ENCODE measurements at regions not wholly inside any gene's neighbourhood (a gene's known extent, or its start where the extent isn't known, plus 50 kb on each side); places are given as distances from the start of the nearest gene placed in this dataset.

DNA sequence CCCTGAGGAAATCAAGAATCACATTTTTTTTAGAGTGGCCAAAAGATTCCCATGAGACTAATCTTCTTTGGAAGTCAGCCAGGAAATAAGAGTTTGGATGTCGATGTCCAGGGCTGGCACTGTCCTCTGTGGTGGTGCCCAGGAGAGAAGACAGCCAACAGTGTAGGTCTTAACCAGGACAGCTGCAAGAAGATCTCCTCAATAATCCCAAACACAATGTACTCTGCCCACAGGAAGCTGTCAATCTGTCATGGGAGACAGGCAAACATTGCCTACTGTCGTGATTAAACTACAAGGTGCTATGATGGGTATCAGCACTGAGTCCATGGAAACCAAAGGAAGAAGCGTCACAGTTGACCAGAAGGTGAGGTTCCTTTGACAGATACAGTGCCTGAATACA is 174.1 kb downstream of the PIK3R1 start:
- no peaks in the 10 kb centered on the region for H3K27me3 ChIP-seq
- TF ChIP-seq CTCF (IDR thresholded peaks at IDR 0.05; ENCODE audit: low read depth, low read length): no peak
- H3K9me3 ChIP-seq (ENCODE audit: low read depth): no peaks in the 10 kb centered on the region
- no peak for DNase-seq (ENCODE audit: low read depth in 1 of 2, low spot score in 1 of 2)
- H3K36me3 ChIP-seq: no peaks in the 10 kb centered on the region
- no peak overlapping the region for H3K4me3 ChIP-seq
- H3K27ac ChIP-seq: no peak overlapping the region
- peaks cover 4% of the 10 kb centered on the region for H3K4me1 ChIP-seq (ENCODE audit: low read depth)

DNA sequence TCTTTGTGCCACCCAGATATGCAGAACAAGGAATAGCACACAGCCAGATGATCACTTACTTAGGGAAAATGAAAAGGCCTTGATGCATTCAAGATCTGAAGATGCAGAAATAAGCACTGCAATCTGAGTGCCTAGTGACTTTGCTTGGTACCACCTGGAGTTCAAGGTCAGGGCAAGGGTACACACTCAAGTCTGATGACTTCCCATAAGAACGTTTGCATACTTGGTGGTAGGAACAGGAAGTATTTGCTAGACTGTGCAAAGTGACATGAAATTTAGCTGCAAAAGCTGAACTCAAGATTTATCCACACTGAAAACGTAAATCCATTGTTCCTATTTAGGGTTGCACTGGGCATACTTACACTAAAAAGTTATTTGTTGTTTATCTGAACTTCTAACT is 177.1 kb downstream of the PIK3R1 start:
- H3K27me3 ChIP-seq: no peaks in the 10 kb centered on the region
- no peaks in the 10 kb centered on the region for H3K36me3 ChIP-seq
- H3K27ac ChIP-seq: no peak overlapping the region
- no peak for DNase-seq (ENCODE audit: low read depth in 1 of 2, low spot score in 1 of 2)
- H3K4me1 ChIP-seq (ENCODE audit: low read depth): peaks cover 4% of the 10 kb centered on the region
- no peak for TF ChIP-seq CTCF (IDR thresholded peaks at IDR 0.05; ENCODE audit: low read depth, low read length)
- H3K9me3 ChIP-seq (ENCODE audit: low read depth): no peaks in the 10 kb centered on the region
- no peak overlapping the region for H3K4me3 ChIP-seq

DNA sequence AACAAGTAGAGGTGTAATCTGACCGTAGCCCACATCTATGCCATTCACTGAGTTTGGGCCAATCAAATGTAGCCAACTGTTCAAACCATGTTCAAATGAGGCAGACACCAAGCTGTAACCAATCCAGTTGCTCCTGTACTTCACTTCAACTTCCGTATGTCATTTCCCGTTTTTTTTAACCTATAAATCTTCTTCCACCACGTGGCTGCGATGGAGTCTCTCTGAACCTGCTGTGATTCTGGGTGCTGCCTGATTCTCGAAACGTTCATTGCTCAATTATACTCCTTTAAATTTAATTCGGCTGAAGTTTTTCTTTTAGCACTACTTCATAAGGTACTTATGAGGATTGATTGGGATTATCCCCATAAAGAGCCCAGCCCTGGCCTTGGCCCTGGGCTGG is 179.7 kb downstream of the PIK3R1 start:
- H3K36me3 ChIP-seq: no peaks in the 10 kb centered on the region
- no peak overlapping the region for H3K27ac ChIP-seq
- H3K4me1 ChIP-seq (ENCODE audit: low read depth): peaks cover 4% of the 10 kb centered on the region
- TF ChIP-seq CTCF (IDR thresholded peaks at IDR 0.05; ENCODE audit: low read depth, low read length): no peak
- no peaks in the 10 kb centered on the region for H3K9me3 ChIP-seq (ENCODE audit: low read depth)
- DNase-seq (ENCODE audit: low read depth in 1 of 2, low spot score in 1 of 2): no peak
- H3K4me3 ChIP-seq: no peak overlapping the region
- H3K27me3 ChIP-seq: no peaks in the 10 kb centered on the region

DNA sequence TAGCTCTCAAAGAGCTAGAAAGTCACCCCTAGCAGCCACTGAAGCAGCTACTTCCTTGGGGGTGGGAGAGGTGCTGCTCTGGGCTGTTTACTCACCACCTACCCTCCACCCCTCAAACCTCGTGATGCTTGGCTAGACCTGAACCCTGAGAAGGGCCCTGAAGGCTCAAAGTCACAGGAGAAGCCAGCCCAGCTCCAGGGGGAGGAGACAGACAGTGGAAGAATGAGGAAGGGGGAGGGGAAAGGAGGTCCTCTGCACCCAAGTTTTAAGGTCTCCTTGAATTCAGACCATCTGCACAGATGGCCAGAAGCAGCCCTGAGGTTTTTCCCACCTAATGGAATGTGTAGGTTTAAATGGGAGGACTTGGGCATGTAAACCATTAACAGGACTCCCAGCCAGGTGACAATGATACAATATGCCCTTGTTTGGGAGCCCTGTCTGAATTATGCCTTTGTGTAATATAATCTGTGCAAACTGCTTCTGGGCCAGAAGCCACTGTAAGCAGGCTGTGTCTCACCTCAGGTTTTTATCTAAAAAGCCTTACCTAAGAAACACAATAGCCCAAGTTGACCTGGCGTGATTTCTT is 180.5 kb downstream of the PIK3R1 start:
- no peaks in the 10 kb centered on the region for H3K9me3 ChIP-seq (ENCODE audit: low read depth)
- H3K27ac ChIP-seq: no peak overlapping the region
- no peak overlapping the region for H3K4me3 ChIP-seq
- DNase-seq (ENCODE audit: low read depth in 1 of 2, low spot score in 1 of 2): no peak
- no peaks in the 10 kb centered on the region for H3K36me3 ChIP-seq
- TF ChIP-seq CTCF (IDR thresholded peaks at IDR 0.05; ENCODE audit: low read depth, low read length): no peak
- H3K27me3 ChIP-seq: no peaks in the 10 kb centered on the region
- peaks cover 4% of the 10 kb centered on the region for H3K4me1 ChIP-seq (ENCODE audit: low read depth)

DNA sequence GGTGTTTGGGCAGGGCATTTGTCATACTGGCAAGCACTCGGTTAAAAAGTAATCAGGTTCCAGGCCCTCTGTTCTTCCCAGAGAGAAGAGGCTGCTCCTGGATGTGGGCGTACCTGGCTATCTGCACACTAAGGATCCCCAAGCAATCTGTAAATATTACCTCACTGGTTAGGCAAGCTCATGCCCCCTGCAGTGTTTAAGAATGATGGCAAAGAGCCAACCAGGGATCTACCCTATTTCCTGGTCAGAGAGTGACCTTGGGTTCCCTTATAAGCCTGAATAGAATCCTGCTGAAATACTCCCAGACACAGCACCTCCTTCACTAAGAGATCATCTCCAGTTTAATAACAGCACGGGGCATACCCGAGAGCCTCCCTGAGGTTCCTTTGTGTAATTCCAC is 181.2 kb downstream of the PIK3R1 start:
- Histone ChIP-seq H3K9me3 (ENCODE audit: low read depth) (no peaks in the 10 kb centered on the region), H3K4me1 (ENCODE audit: low read depth) (peaks cover 4% of the 10 kb centered on the region)
- TF ChIP-seq CTCF (IDR thresholded peaks at IDR 0.05; ENCODE audit: low read depth, low read length): no peak

More for the DNA sequence above, 181.2 kb downstream of the PIK3R1 start:
- Histone ChIP-seq H3K36me3 (no peaks in the 10 kb centered on the region), H3K27me3 (no peaks in the 10 kb centered on the region), H3K27ac (no peak overlapping the region), H3K4me3 (no peak overlapping the region)
- no peak for DNase-seq (ENCODE audit: low read depth in 1 of 2, low spot score in 1 of 2)

Measured in cardiac muscle cell (in vitro differentiated cells and primary cell).